Stimulated activated CD8-positive, alpha-beta memory T cell treated with anti-CD3 and anti-CD28 coated beads, Interleukin-7, amount 100 ng/mL, for 1 hour (primary cell): ENCODE measurements at regions not wholly inside any gene's neighbourhood (a gene's known extent, or its start where the extent isn't known, plus 50 kb on each side); places are given as distances from the start of the nearest gene placed in this dataset.
"Not testable (repeated sequence)": the region's sequence is repeated elsewhere in the genome, so short reads cannot be mapped to it uniquely, and the experiment has no call there.

ENCODE experiments used
- DNase-seq, 2 donors: peaks; one replicate each; pipeline ENCODE4 v3.0.0-alpha.2; 2020; ENCODE audit warnings: low read depth in 2 of 2

GRCh38 chr11:134979089-134979457 is 567.0 kb upstream of the B3GAT1 start:
- not testable (repeated sequence) for DNase-seq

GRCh38 chr11:134978388-134979088 is 566.5 kb upstream of the B3GAT1 start:
- DNase-seq = no peak

GRCh38 chr11:134976551-134976950 is 564.5 kb upstream of the B3GAT1 start:
- no peak for DNase-seq

GRCh38 chr11:134975866-134976376 is 563.9 kb upstream of the B3GAT1 start:
- DNase-seq = no peak

- no peak for DNase-seq
Observed at GRCh38 chr11:134973801-134974200, 561.8 kb upstream of the B3GAT1 start.

GRCh38 chr11:134971381-134971780 is 559.3 kb upstream of the B3GAT1 start:
- no peak for DNase-seq

GRCh38 chr11:134967746-134968145 is 555.7 kb upstream of the B3GAT1 start:
- no peak for DNase-seq

- not testable (repeated sequence) for DNase-seq
Observed at GRCh38 chr11:134961386-134961785, 549.3 kb upstream of the B3GAT1 start.

GRCh38 chr11:134958870-134959269 is 546.8 kb upstream of the B3GAT1 start:
- DNase-seq = no peak

- no peak for DNase-seq
Observed at GRCh38 chr11:134958336-134958640, 546.2 kb upstream of the B3GAT1 start.

GRCh38 chr11:134957540-134958335 is 545.7 kb upstream of the B3GAT1 start:
- DNase-seq = no peak

- DNase-seq = no peak
Observed at GRCh38 chr11:134956450-134957210, 544.6 kb upstream of the B3GAT1 start.

GRCh38 chr11:134955970-134956369 is 543.9 kb upstream of the B3GAT1 start:
- DNase-seq = not testable (repeated sequence)

GRCh38 chr11:134955281-134955680 is 543.2 kb upstream of the B3GAT1 start:
- no peak for DNase-seq

GRCh38 chr11:134954456-134954855 is 542.4 kb upstream of the B3GAT1 start:
- DNase-seq = not testable (repeated sequence)

- not testable (repeated sequence) for DNase-seq
Observed at GRCh38 chr11:134953417-134953970, 541.5 kb upstream of the B3GAT1 start.

- no peak for DNase-seq
Observed at GRCh38 chr11:134951305-134951700, 539.3 kb upstream of the B3GAT1 start.

- no peak for DNase-seq
Observed at GRCh38 chr11:134950692-134951304, 538.8 kb upstream of the B3GAT1 start.

- DNase-seq = no peak
Observed at GRCh38 chr11:134949121-134950090, 537.4 kb upstream of the B3GAT1 start.

GRCh38 chr11:134947556-134947955 is 535.5 kb upstream of the B3GAT1 start:
- no peak for DNase-seq
